ENCODE measurements at regions not wholly inside any gene's neighbourhood (a gene's known extent, or its start where the extent isn't known, plus 50 kb on each side); places are given as distances from the start of the nearest gene placed in this dataset.

DNA sequence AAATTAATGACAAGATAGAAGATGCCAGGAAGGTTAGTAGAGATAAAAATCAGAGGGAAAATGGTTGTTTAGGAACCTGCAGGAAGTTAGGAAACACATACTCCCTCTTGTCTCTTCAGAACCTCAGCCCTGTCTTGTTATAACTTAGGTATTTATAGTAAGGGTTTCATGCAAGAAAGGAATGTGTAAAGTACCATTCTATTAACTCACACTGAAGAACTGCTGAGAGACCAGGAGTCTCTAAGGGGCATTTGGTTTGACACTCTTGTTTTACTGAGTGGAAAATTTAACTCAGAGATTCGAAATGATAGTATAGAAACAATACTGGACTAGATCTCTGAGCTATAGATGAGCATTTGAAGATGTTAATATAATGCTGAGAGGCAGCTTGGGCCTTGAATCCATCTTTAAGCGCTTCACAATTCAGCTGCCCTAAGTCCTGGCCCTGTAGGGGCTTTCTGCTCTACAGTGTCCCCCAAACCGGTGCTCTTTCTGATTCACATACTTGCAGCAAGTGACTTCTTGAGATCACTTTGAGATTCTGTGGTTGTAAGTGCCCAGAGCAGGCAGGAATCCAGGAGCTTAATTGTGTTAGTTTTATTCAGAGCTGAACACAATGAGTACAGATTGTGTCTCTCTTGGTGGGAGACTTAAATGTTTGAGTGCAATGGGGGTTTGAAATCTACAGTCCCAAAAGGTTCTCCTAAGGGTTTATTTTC, 235.0 kb upstream of the RGPD4 start:
- H4K20me1 ChIP-seq (ENCODE audit: insufficient read depth, low read length), result no peaks in the 10 kb centered on the region

DNA sequence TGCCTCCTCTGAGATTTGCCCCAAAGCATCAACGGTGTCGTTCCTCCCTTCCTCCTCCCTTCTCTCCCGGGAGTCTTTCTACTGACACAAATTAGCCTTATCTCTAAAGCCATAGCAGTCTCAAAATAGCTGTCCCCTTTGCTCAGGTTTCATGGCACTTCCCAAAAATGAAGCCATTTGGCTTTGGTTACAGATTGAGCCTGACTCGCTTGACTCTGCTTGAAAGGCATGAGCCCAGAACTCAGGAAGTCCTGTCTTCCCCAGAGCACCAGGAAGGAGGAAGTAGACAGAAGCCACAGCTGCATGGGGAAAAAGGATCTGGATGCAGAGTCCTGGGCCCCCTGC, 234.4 kb upstream of the RGPD4 start:
- Histone ChIP-seq H3K9me3 (ENCODE audit: low read length) (no peaks in the 10 kb centered on the region), H2AFZ (ENCODE audit: low read length) (no peak overlapping the region), H3K36me3 (ENCODE audit: insufficient read depth, low read length) (no peaks in the 10 kb centered on the region), H3K4me1 (ENCODE audit: insufficient read depth, low read length, poor library complexity, severe bottlenecking) (no peaks in the 10 kb centered on the region), H3K27ac (ENCODE audit: low read depth, low read length, poor library complexity, severe bottlenecking) (no peak overlapping the region), H3K79me2 (ENCODE audit: insufficient read depth, low read depth, low read length) (no peaks in the 10 kb centered on the region), H4K20me1 (ENCODE audit: insufficient read depth, low read length) (no peaks in the 10 kb centered on the region), H3K4me3 (ENCODE audit: low read depth, low read length, poor library complexity, severe bottlenecking) (no peak overlapping the region), H3K4me2 (ENCODE audit: low read length) (no peak overlapping the region), H3K9me2 (ENCODE audit: insufficient read depth, low read length) (no peaks in the 10 kb centered on the region)
- CTCF ChIA-PET (ENCODE audit: unreplicated experiment), result no interaction called here
- intact Hi-C loops (cut with micrococcal nuclease; ENCODE audit: unreplicated experiment), result no loop called here
- no peak for DNase-seq (ENCODE audit: low spot score)
- POLR2A ChIA-PET, result no interaction called here
- TF ChIP-seq EZH2phosphoT487 (IDR thresholded peaks at IDR 0.05; ENCODE audit: borderline replicate concordance, low read depth, low read length) (no peak), CTCF (conservative IDR thresholded peaks at IDR 0.05; ENCODE audit: low read length) (no peak)
- no TSS peak for BruUV-seq (replicated peaks)

More for the DNA sequence above, 235.0 kb upstream of the RGPD4 start:
- no TSS peak for BruUV-seq (replicated peaks)
- no peak overlapping the region for H3K27ac ChIP-seq (ENCODE audit: low read depth, low read length, poor library complexity, severe bottlenecking)
- no peaks in the 10 kb centered on the region for H3K4me1 ChIP-seq (ENCODE audit: insufficient read depth, low read length, poor library complexity, severe bottlenecking)
- H2AFZ ChIP-seq (ENCODE audit: low read length), result no peak overlapping the region
- no peaks in the 10 kb centered on the region for H3K79me2 ChIP-seq (ENCODE audit: insufficient read depth, low read depth, low read length)
- no peaks in the 10 kb centered on the region for H3K9me3 ChIP-seq (ENCODE audit: low read length)
- H3K36me3 ChIP-seq (ENCODE audit: insufficient read depth, low read length), result no peaks in the 10 kb centered on the region
- DNase-seq (ENCODE audit: low spot score), result no peak
- H3K9me2 ChIP-seq (ENCODE audit: insufficient read depth, low read length), result no peaks in the 10 kb centered on the region
- intact Hi-C loops (cut with micrococcal nuclease; ENCODE audit: unreplicated experiment), result no loop called here
- no peak overlapping the region for H3K4me3 ChIP-seq (ENCODE audit: low read depth, low read length, poor library complexity, severe bottlenecking)
- no peak for TF ChIP-seq EZH2phosphoT487 (IDR thresholded peaks at IDR 0.05; ENCODE audit: borderline replicate concordance, low read depth, low read length)
- TF ChIP-seq CTCF (conservative IDR thresholded peaks at IDR 0.05; ENCODE audit: low read length), result no peak
- ChIA-PET POLR2A (no interaction called here), CTCF (ENCODE audit: unreplicated experiment) (no interaction called here)
- no peak overlapping the region for H3K4me2 ChIP-seq (ENCODE audit: low read length)

DNA sequence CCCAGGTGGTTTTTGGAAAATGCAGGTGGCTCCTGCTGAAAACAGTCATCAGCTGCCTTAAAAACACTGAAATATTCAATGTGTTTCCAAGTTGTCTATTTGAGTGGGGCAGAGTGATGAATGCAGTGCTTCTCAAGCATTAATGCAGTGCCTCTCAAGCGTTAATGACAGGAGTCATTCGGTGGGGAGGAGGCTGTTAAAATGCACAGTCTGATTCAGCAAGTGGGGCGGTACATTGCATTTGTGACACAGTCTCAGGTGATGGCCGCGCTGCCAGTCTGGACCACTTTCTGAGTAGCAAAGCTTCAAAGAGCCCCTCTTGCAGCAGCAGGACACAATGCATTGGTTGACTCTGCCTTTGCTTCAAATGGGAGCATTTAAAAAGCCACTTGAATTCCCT, 231.4 kb upstream of the RGPD4 start:
- BruUV-seq (replicated peaks), result no TSS peak

More for the DNA sequence above, 231.4 kb upstream of the RGPD4 start:
- no peaks in the 10 kb centered on the region for H3K79me2 ChIP-seq (ENCODE audit: insufficient read depth, low read depth, low read length)
- no peak overlapping the region for H3K27ac ChIP-seq (ENCODE audit: low read depth, low read length, poor library complexity, severe bottlenecking)
- intact Hi-C loops (cut with micrococcal nuclease; ENCODE audit: unreplicated experiment), result no loop called here
- ChIA-PET CTCF (ENCODE audit: unreplicated experiment) (no interaction called here), POLR2A (no interaction called here)
- no peaks in the 10 kb centered on the region for H4K20me1 ChIP-seq (ENCODE audit: insufficient read depth, low read length)
- H2AFZ ChIP-seq (ENCODE audit: low read length), result no peak overlapping the region
- H3K4me2 ChIP-seq (ENCODE audit: low read length), result no peak overlapping the region
- H3K9me2 ChIP-seq (ENCODE audit: insufficient read depth, low read length), result no peaks in the 10 kb centered on the region
- no peaks in the 10 kb centered on the region for H3K36me3 ChIP-seq (ENCODE audit: insufficient read depth, low read length)
- no peaks in the 10 kb centered on the region for H3K9me3 ChIP-seq (ENCODE audit: low read length)
- TF ChIP-seq EZH2phosphoT487 (IDR thresholded peaks at IDR 0.05; ENCODE audit: borderline replicate concordance, low read depth, low read length) (no peak), CTCF (conservative IDR thresholded peaks at IDR 0.05; ENCODE audit: low read length) (no peak)
- no peak overlapping the region for H3K4me3 ChIP-seq (ENCODE audit: low read depth, low read length, poor library complexity, severe bottlenecking)
- DNase-seq (ENCODE audit: low spot score), result no peak
- no peaks in the 10 kb centered on the region for H3K4me1 ChIP-seq (ENCODE audit: insufficient read depth, low read length, poor library complexity, severe bottlenecking)
